ENCODE measurements at regions not wholly inside any gene's neighbourhood (a gene's known extent, or its start where the extent isn't known, plus 50 kb on each side); places are given as distances from the start of the nearest gene placed in this dataset.

DNA sequence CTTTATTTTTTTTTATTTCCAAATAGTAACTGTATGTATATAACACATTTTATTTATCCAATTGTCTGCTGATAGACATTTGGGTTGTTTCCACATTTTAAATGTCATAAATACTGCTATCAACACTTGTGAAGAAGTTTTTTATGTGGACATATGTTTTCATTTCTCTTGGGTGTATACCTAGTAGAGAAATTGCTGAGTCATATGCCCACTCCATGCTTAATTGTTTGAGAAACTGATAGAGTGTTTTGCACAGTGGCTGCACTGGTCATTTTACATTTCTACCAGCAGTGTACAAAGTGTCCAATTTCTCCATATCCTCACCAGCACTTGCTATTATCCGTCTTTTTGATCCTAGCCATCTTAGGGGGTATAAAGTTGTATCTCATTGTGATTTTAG lies 567.8 kb downstream of the GBA3 start:
- ChIA-PET CTCF (no interaction called here), POLR2A (no interaction called here)
- H3K4me3 Mint-ChIP-seq: no peak overlapping the region
- no peak overlapping the region for H3K27ac Mint-ChIP-seq
- H3K4me1 Mint-ChIP-seq: no peaks in the 10 kb centered on the region
- H3K27me3 Mint-ChIP-seq: no peaks in the 10 kb centered on the region
- DNase-seq: no peak
- no peaks in the 10 kb centered on the region for H3K36me3 Mint-ChIP-seq (ENCODE audit: low read depth)
- no peaks in the 10 kb centered on the region for H3K9me3 Mint-ChIP-seq

DNA sequence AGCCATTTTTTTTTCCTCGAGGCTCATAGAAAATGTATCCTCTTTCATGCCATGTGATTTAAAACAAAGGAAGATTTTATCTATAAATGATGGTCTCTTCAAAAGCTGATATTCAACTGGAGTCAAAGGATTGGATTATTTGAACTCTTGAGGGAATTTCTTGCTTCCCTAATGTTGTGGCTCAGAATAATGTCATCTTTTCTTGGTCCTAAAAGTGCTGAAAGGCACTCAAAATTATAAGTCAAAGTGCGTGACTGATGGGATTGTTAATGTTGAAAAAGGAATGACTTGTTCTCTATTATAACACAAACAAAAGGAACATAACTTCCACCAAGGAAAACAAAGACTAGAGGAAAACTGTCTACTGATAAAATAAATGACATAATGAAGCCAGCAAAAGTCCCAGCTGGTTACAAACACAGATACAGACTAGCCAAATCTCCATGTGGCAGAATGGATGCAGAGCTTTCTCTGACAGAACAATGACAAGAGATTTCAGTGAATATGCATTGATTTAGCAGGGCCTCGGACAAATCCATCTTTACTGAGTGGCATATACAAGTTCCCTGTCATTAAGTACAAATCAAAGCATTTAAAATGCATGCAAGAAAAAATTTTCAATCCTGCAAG lies 552.6 kb downstream of the GBA3 start:
- H3K4me1 Mint-ChIP-seq: no peaks in the 10 kb centered on the region
- CTCF ChIA-PET: no interaction called here
- no peak overlapping the region for H3K4me3 Mint-ChIP-seq
- no peaks in the 10 kb centered on the region for H3K27me3 Mint-ChIP-seq
- POLR2A ChIA-PET: no interaction called here
- no peak for DNase-seq
- no peaks in the 10 kb centered on the region for H3K9me3 Mint-ChIP-seq
- H3K27ac Mint-ChIP-seq: no peak overlapping the region
- no peaks in the 10 kb centered on the region for H3K36me3 Mint-ChIP-seq (ENCODE audit: low read depth)

DNA sequence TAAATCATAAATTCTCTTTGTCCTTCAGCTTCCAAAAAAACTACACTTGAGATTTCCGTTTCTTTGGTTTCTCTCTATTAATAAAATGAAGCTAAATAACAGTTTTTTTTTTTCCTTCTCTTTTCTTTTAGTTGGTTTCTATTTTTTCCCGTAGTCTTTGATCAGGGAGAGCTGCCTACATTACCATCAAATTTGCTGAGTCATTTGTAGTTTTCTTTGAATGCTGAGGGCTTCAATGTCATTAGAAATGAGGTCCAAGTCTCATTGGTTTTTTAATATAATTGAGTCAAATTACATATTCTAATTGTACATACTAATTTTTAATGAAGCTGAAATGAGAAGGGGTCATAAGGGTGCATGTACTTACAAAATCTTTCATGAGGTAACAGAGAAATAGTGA lies 550.2 kb downstream of the GBA3 start:
- H3K27me3 Mint-ChIP-seq: no peaks in the 10 kb centered on the region

DNA sequence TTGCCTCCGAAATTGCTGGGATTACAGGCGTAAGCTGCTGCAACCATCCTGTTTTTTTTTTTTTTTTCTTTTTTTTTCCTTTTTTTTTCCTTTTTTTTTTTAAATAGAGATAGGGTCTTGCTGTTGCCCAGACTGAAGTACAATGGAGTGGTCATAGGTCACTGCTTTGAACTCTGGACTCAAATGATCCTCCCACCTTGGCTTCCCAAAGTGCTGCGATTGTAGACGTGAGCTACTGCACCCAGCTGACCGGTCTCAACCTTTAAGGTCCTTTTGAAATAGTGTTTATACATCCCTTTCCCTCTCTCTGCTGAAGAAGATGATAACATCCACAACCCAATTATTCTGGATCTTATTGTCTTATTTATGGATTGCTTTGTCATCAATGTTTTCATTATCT lies 548.7 kb downstream of the GBA3 start:
- H3K9me3 Mint-ChIP-seq: no peaks in the 10 kb centered on the region
- no peaks in the 10 kb centered on the region for H3K27me3 Mint-ChIP-seq
- no peak for DNase-seq
- no peaks in the 10 kb centered on the region for H3K36me3 Mint-ChIP-seq (ENCODE audit: low read depth)
- H3K4me1 Mint-ChIP-seq: no peaks in the 10 kb centered on the region
- ChIA-PET POLR2A (no interaction called here), CTCF (interaction anchor here (1.1 kb wide), 1 partner anchor 9 kb away, joined by 3 read pairs; no protein-coding TSS in a partner anchor)
- H3K27ac Mint-ChIP-seq: no peak overlapping the region
- H3K4me3 Mint-ChIP-seq: no peak overlapping the region

More for the DNA sequence above, 550.2 kb downstream of the GBA3 start:
- Mint-ChIP-seq H3K36me3 (ENCODE audit: low read depth) (no peaks in the 10 kb centered on the region), H3K4me3 (no peak overlapping the region), H3K9me3 (no peaks in the 10 kb centered on the region), H3K27ac (no peak overlapping the region), H3K4me1 (no peaks in the 10 kb centered on the region)
- ChIA-PET CTCF (no interaction called here), POLR2A (no interaction called here)
- no peak for DNase-seq

DNA sequence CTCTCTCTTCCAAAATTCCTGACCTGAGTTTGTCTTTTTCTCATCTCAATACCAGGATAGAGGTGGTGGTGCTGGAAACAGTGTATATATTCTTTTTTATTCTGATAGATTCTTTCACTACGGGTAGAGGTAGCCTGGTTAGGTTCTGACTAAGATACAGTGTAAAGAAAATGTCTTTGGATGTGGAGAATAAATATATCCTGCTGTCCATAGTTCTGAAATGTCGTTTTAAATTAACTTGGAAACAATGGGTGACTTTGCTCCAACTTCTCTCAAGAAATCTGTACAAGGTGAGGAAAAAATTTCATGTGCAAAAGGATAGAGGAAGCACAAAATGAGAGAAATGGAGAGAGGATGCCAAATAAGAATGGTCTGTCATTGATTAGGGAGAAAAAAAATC lies 546.1 kb downstream of the GBA3 start:
- Mint-ChIP-seq H3K4me1 (no peaks in the 10 kb centered on the region), H3K36me3 (ENCODE audit: low read depth) (no peaks in the 10 kb centered on the region), H3K27ac (no peak overlapping the region), H3K9me3 (no peaks in the 10 kb centered on the region), H3K27me3 (no peaks in the 10 kb centered on the region), H3K4me3 (no peak overlapping the region)
- ChIA-PET CTCF (no interaction called here), POLR2A (no interaction called here)
- no peak for DNase-seq

DNA sequence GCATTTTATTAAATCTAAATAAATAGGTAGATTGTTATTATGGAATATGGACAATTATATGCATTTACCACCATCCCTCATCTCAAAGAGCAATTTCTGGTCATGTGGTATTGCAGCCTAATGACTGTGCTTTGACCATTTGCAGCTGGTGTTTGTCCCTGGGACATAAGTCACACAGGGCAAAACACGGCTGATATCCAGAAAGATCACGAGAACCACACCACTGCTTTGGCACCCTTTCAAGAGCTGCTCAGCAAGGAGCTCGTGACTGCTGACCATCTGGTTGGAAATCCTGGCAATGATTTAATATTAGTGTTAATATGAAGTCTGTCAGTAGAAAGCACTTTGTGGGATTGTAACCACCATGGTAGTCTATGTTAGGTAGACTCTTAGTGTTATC lies 545.0 kb downstream of the GBA3 start:
- ChIA-PET CTCF (interaction anchor here (0.6 kb wide), 1 partner anchor 1171 kb away, joined by 3 read pairs; no protein-coding TSS in a partner anchor), POLR2A (no interaction called here)
- H3K9me3 Mint-ChIP-seq: no peaks in the 10 kb centered on the region
- no peak overlapping the region for H3K27ac Mint-ChIP-seq
- H3K36me3 Mint-ChIP-seq (ENCODE audit: low read depth): no peaks in the 10 kb centered on the region
- H3K4me3 Mint-ChIP-seq: no peak overlapping the region
- no peaks in the 10 kb centered on the region for H3K4me1 Mint-ChIP-seq
- H3K27me3 Mint-ChIP-seq: no peaks in the 10 kb centered on the region
- DNase-seq: no peak

DNA sequence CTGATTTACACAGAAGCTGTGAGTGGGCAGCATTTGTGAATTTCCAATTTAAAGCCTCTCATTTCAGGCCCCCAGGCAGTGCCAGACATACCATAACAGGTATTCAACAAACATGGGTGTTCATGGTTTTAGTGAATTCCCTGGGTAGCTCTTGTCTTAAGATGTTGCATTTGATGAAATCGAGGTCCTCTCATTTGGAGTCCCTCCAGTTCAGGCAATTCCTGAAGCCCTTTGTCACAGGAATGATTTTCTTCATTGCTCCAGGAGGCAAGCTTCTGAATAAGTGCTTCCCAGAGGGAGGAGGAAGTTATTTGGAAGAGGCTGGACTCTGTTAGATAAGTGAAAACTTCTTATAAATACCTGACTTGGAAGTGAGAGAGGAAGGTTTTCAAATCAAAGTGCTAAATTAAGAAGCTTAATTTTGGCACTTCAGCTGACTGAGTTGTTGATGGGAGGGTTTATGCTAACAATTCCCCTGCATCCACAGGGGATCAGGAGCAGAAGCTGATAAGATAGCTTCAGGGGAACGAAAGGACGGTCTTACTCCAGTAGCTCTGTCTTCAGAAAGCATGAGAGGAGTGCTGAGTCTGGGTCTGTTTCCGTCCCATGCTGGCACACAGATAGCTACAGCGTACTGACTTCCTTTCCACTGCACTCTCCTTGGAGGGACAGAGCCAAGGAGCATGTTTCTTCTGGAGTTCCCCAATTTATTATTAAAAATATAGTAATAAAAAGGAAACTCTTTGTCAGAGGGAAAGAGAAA lies 543.1 kb downstream of the GBA3 start:
- H3K36me3 Mint-ChIP-seq (ENCODE audit: low read depth): no peaks in the 10 kb centered on the region
- H3K4me3 Mint-ChIP-seq: no peak overlapping the region
- DNase-seq: no peak
- H3K27me3 Mint-ChIP-seq: no peaks in the 10 kb centered on the region
- ChIA-PET CTCF (no interaction called here), POLR2A (no interaction called here)
- H3K4me1 Mint-ChIP-seq: no peaks in the 10 kb centered on the region
- H3K9me3 Mint-ChIP-seq: no peaks in the 10 kb centered on the region
- no peak overlapping the region for H3K27ac Mint-ChIP-seq

DNA sequence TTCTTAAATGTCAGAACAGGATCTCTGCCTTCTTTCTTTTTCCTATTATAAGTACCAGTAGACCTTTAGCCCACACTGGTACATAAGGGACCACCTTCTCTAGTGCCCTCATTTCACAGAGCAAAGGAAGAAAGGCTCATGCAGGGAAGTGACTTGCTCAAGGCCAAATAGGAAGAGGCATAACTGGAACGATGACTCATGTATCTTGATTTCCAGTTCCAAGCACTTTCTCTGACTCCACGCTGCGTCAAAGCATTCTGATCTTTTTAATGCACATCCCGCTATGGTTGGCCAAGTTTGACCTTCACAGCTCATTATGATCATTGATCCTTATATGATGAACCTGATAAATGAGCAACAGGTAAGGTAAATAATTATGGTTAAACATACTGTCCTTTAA lies 542.0 kb downstream of the GBA3 start:
- H3K9me3 Mint-ChIP-seq: no peaks in the 10 kb centered on the region
- CTCF ChIA-PET: no interaction called here
- H3K4me1 Mint-ChIP-seq: no peaks in the 10 kb centered on the region
- DNase-seq: no peak
- H3K36me3 Mint-ChIP-seq (ENCODE audit: low read depth): no peaks in the 10 kb centered on the region
- H3K27ac Mint-ChIP-seq: no peak overlapping the region
- H3K4me3 Mint-ChIP-seq: no peak overlapping the region
- POLR2A ChIA-PET: no interaction called here
- H3K27me3 Mint-ChIP-seq: no peaks in the 10 kb centered on the region

DNA sequence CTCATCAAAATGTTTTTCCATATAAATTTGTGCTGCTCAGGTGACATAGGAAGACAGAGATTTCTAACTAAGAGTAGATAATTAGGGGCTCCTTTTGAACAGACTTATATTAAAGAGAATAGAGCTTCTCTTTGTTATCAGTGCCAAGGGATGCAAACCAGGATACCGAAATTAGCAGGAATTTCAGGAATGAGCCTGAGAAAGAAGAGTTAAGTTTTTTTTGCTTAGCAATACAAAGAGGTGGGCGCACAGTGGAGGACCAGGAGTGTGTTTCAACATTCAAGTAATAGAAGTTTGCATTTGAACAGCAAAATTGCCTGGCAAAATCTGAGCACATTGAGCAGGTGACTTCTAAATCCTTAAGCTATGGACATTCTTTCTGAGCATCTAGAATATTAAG lies 541.3 kb downstream of the GBA3 start:
- Mint-ChIP-seq H3K9me3 (no peaks in the 10 kb centered on the region), H3K4me1 (no peaks in the 10 kb centered on the region), H3K27ac (no peak overlapping the region), H3K4me3 (no peak overlapping the region), H3K36me3 (ENCODE audit: low read depth) (no peaks in the 10 kb centered on the region), H3K27me3 (no peaks in the 10 kb centered on the region)
- CTCF ChIA-PET: no interaction called here
- POLR2A ChIA-PET: no interaction called here
- no peak for DNase-seq

DNA sequence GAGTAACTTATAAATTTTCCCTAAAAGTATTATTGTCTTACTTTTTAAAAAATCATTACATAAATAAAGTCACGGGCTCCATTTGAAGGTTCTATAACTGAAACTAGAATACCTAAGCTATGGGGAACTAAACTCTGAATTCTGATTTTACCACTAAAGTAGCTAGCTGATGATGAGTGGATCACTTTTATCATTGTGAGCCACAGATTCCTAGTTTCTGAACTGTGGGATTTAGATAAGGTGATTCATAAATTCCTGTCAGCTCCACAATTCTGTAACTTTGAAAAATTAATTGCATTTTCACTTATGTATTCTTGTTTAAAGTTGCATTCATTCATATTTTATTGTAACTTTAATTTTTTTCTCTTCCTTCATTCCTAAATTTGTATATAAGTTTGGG lies 540.9 kb downstream of the GBA3 start:
- H3K36me3 Mint-ChIP-seq (ENCODE audit: low read depth): no peaks in the 10 kb centered on the region
- ChIA-PET CTCF (no interaction called here), POLR2A (no interaction called here)
- no peak for DNase-seq
- H3K27ac Mint-ChIP-seq: no peak overlapping the region
- no peak overlapping the region for H3K4me3 Mint-ChIP-seq
- H3K9me3 Mint-ChIP-seq: no peaks in the 10 kb centered on the region
- no peaks in the 10 kb centered on the region for H3K4me1 Mint-ChIP-seq
- H3K27me3 Mint-ChIP-seq: no peaks in the 10 kb centered on the region

DNA sequence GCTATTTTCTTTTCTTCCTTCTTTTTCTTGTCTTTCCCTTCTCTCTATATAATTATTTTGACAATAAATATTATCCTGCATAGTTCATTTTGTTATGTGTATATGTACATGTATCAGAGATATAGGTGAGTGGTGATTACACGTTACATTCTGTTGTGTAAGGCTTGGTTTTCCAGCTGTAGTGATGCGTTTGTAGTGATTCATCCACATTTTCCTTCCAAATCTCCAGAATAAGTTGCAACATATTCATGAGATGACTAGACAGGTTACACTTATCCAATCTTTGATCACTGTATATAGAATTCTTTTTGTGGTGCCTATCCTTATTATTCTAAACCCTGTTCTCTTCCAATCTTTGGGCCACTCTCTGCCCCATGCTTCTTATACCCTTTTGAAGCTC lies 540.2 kb downstream of the GBA3 start:
- Mint-ChIP-seq H3K4me3 (no peak overlapping the region), H3K4me1 (no peaks in the 10 kb centered on the region), H3K27ac (no peak overlapping the region), H3K36me3 (ENCODE audit: low read depth) (no peaks in the 10 kb centered on the region), H3K27me3 (no peaks in the 10 kb centered on the region), H3K9me3 (no peaks in the 10 kb centered on the region)
- DNase-seq: no peak
- ChIA-PET CTCF (no interaction called here), POLR2A (no interaction called here)

DNA sequence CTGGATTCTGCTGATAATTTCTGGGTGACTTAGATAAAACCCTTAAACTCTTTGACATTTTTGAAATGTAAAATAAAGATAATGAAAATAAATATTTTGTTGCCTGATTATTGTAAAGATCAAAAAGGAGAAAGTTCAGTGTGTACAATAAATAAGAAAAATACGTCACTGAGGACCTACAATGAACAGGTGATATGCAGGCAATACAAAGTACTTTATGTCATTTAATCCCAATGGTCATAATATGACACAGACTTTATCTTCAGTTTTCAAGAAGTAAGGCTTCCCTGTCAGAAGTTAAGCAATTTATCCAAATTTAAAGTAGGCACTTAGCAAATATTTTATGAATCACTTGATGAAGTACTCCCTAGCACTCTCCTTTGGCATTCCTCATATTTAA lies 532.8 kb downstream of the GBA3 start:
- POLR2A ChIA-PET: no interaction called here
- Mint-ChIP-seq H3K36me3 (ENCODE audit: low read depth) (no peaks in the 10 kb centered on the region), H3K27me3 (peaks cover 2% of the 10 kb centered on the region), H3K27ac (no peak overlapping the region), H3K4me1 (no peaks in the 10 kb centered on the region), H3K9me3 (peaks cover 3% of the 10 kb centered on the region), H3K4me3 (no peak overlapping the region)
- DNase-seq: no peak
- CTCF ChIA-PET: no interaction called here

DNA sequence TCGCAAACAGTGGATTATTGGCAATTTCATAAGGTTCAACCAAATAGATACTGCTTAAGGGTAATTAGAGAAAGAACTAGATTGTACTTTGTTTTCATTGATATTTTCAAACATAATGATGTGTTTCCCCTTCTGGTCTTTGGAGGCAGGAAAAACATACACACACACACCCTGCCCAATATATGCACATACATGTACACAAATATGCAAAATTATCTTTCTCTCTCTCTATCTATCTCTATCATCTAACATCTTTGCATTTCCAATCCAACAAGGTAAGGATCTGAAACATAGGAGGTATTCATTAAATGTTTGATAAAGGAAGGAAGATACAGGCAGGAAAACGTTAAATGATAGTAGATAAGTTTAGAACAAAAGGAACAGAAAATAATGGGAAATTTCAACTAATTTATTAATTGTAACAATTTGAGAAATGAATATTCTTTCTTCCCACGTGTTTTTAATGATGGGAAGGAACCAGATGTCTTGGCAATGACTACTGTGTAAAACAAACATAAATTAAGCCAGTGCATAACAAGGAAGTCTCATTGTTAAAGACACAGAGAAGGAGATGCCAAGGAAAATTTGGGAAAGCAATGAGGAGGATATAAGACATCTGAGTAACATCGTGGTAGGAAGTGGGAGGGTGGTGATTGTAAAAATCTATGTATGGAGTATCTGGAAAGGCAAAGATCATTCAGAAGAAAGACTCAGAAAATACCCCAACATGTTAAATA lies 532.1 kb downstream of the GBA3 start:
- no peak overlapping the region for H3K4me3 Mint-ChIP-seq
- no peaks in the 10 kb centered on the region for H3K36me3 Mint-ChIP-seq (ENCODE audit: low read depth)
- POLR2A ChIA-PET: no interaction called here
- H3K27ac Mint-ChIP-seq: no peak overlapping the region
- H3K4me1 Mint-ChIP-seq: no peaks in the 10 kb centered on the region
- no peak for DNase-seq
- peaks cover 3% of the 10 kb centered on the region for H3K9me3 Mint-ChIP-seq
- peaks cover 2% of the 10 kb centered on the region for H3K27me3 Mint-ChIP-seq
- CTCF ChIA-PET: no interaction called here

DNA sequence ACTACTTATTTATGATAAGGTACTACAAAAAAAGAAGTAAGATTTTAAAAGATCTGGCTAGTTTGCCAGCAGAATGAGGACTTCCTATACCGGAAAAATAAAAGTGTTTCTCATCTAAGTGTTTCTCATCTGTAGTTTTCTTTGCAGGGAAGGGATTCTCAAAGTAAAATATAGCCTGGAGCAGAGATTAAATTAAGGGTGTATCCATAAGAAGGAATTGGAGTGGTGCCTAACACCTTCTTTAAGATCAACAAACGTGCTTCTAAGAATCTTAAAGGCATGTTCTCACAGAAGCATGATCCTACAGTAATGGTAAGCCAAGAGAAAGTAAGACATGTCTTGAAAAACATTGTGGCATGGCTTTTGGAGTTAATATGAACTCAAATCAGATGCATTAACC lies 528.2 kb downstream of the GBA3 start:
- Mint-ChIP-seq H3K36me3 (ENCODE audit: low read depth) (no peaks in the 10 kb centered on the region), H3K9me3 (no peaks in the 10 kb centered on the region), H3K27me3 (peaks cover 2% of the 10 kb centered on the region), H3K4me3 (no peak overlapping the region), H3K27ac (no peak overlapping the region), H3K4me1 (no peaks in the 10 kb centered on the region)
- POLR2A ChIA-PET: no interaction called here
- no peak for DNase-seq
- CTCF ChIA-PET: no interaction called here
